T-helper 17 cell (primary cell): ENCODE measurements at regions not wholly inside any gene's neighbourhood (a gene's known extent, or its start where the extent isn't known, plus 50 kb on each side); places are given as distances from the start of the nearest gene placed in this dataset.

Experiments used
- ATAC-seq: fragments of 150-1000 bp; cut with Tn5 transposase; 2 replicates; pipeline ENCODE4 v1.10.0; 2021; ENCODE audit warnings: mild to moderate bottlenecking, moderate library complexity
- DNase-seq, 3 donors: peaks; one replicate each; pipeline versions ENCODE4 v3.0.0 to v3.0.0-alpha.2; 2020 to 2021
- H3K9me3 ChIP-seq: one replicate; pipeline ENCODE4 v1.7.0; 2013; ENCODE audit warnings: low read length, mild to moderate bottlenecking; ENCODE audit not compliant: control insufficient read depth, poor library complexity, severe bottlenecking
- H3K27ac Mint-ChIP-seq: one replicate; pipeline ENCODE4 v1.8.0; 2022; ENCODE audit warnings: mild to moderate bottlenecking, moderate library complexity, mixed read lengths
- H3K27me3 Mint-ChIP-seq: one replicate; pipeline ENCODE4 v1.8.0; 2022; ENCODE audit warnings: mixed read lengths
- H3K36me3 Mint-ChIP-seq: one replicate; pipeline ENCODE4 v1.8.0; 2022; ENCODE audit warnings: low read depth, mixed read lengths
- H3K4me1 Mint-ChIP-seq: one replicate; pipeline ENCODE4 v1.8.0; 2022; ENCODE audit warnings: mild to moderate bottlenecking, mixed read lengths
- H3K4me3 Mint-ChIP-seq: one replicate; pipeline ENCODE4 v1.8.0; 2022; ENCODE audit warnings: mild to moderate bottlenecking, moderate library complexity, mixed read lengths

- Mint-ChIP-seq H3K4me1 (no peaks in the 10 kb centered on the region), H3K4me3 (no peak overlapping the region), H3K27me3 (no peaks in the 10 kb centered on the region), H3K36me3 (no peaks in the 10 kb centered on the region), H3K27ac (no peak overlapping the region)
- no peak for DNase-seq
- ATAC-seq, result no peak
- H3K9me3 ChIP-seq, result no peaks in the 10 kb centered on the region
Observed at GRCh38 chr4:14084598-14084997, 457.1 kb upstream of the BOD1L1 start.

- no peaks in the 10 kb centered on the region for H3K4me1 Mint-ChIP-seq
- ATAC-seq (no peak), DNase-seq (no peak)
- H3K4me3 Mint-ChIP-seq, result no peak overlapping the region
- no peaks in the 10 kb centered on the region for H3K27me3 Mint-ChIP-seq
- no peaks in the 10 kb centered on the region for H3K9me3 ChIP-seq
- no peak overlapping the region for H3K27ac Mint-ChIP-seq
- H3K36me3 Mint-ChIP-seq, result no peaks in the 10 kb centered on the region
Observed at GRCh38 chr4:14087459-14087858, 459.9 kb upstream of the BOD1L1 start.

GRCh38 chr4:14087921-14088320, 460.4 kb upstream of the BOD1L1 start:
- H3K27me3 Mint-ChIP-seq, result no peaks in the 10 kb centered on the region
- no peak overlapping the region for H3K4me3 Mint-ChIP-seq
- DNase-seq, result no peak
- H3K4me1 Mint-ChIP-seq, result no peaks in the 10 kb centered on the region
- H3K36me3 Mint-ChIP-seq, result no peaks in the 10 kb centered on the region
- no peaks in the 10 kb centered on the region for H3K9me3 ChIP-seq
- no peak for ATAC-seq
- no peak overlapping the region for H3K27ac Mint-ChIP-seq

GRCh38 chr4:14091531-14091930, 464.0 kb upstream of the BOD1L1 start:
- no peak for DNase-seq
- no peaks in the 10 kb centered on the region for H3K9me3 ChIP-seq
- ATAC-seq, result no peak
- no peaks in the 10 kb centered on the region for H3K36me3 Mint-ChIP-seq
- no peaks in the 10 kb centered on the region for H3K4me1 Mint-ChIP-seq
- no peaks in the 10 kb centered on the region for H3K27me3 Mint-ChIP-seq
- H3K27ac Mint-ChIP-seq, result no peak overlapping the region
- H3K4me3 Mint-ChIP-seq, result no peak overlapping the region

- H3K27ac Mint-ChIP-seq, result no peak overlapping the region
- H3K27me3 Mint-ChIP-seq, result no peaks in the 10 kb centered on the region
- H3K36me3 Mint-ChIP-seq, result no peaks in the 10 kb centered on the region
- ATAC-seq (no peak), DNase-seq (no peak)
- H3K4me1 Mint-ChIP-seq, result no peaks in the 10 kb centered on the region
- no peaks in the 10 kb centered on the region for H3K9me3 ChIP-seq
- no peak overlapping the region for H3K4me3 Mint-ChIP-seq
Observed at GRCh38 chr4:14091966-14092365, 464.4 kb upstream of the BOD1L1 start.

- DNase-seq (no peak), ATAC-seq (no peak)
- no peaks in the 10 kb centered on the region for H3K4me1 Mint-ChIP-seq
- H3K27ac Mint-ChIP-seq, result no peak overlapping the region
- no peaks in the 10 kb centered on the region for H3K27me3 Mint-ChIP-seq
- H3K9me3 ChIP-seq, result no peaks in the 10 kb centered on the region
- H3K36me3 Mint-ChIP-seq, result no peaks in the 10 kb centered on the region
- H3K4me3 Mint-ChIP-seq, result no peak overlapping the region
Observed at GRCh38 chr4:14092741-14093140, 465.2 kb upstream of the BOD1L1 start.

GRCh38 chr4:14095831-14096230, 468.3 kb upstream of the BOD1L1 start:
- H3K9me3 ChIP-seq, result no peaks in the 10 kb centered on the region
- no peak for ATAC-seq
- Mint-ChIP-seq H3K4me1 (no peaks in the 10 kb centered on the region), H3K27me3 (no peaks in the 10 kb centered on the region), H3K36me3 (no peaks in the 10 kb centered on the region), H3K27ac (no peak overlapping the region), H3K4me3 (no peak overlapping the region)
- DNase-seq, result no peak

- no peak for DNase-seq
- Mint-ChIP-seq H3K27ac (no peak overlapping the region), H3K4me3 (no peak overlapping the region), H3K36me3 (no peaks in the 10 kb centered on the region), H3K4me1 (no peaks in the 10 kb centered on the region), H3K27me3 (no peaks in the 10 kb centered on the region)
- no peaks in the 10 kb centered on the region for H3K9me3 ChIP-seq
- ATAC-seq, result no peak
Observed at GRCh38 chr4:14096396-14096965, 469.0 kb upstream of the BOD1L1 start.

GRCh38 chr4:14100349-14100748, 472.8 kb upstream of the BOD1L1 start:
- Mint-ChIP-seq H3K4me1 (no peaks in the 10 kb centered on the region), H3K4me3 (no peak overlapping the region), H3K27ac (no peak overlapping the region), H3K27me3 (no peaks in the 10 kb centered on the region), H3K36me3 (no peaks in the 10 kb centered on the region)
- ATAC-seq, result no peak
- no peak for DNase-seq
- H3K9me3 ChIP-seq, result no peaks in the 10 kb centered on the region

- Mint-ChIP-seq H3K27me3 (no peaks in the 10 kb centered on the region), H3K36me3 (no peaks in the 10 kb centered on the region), H3K4me3 (no peak overlapping the region), H3K4me1 (no peaks in the 10 kb centered on the region), H3K27ac (no peak overlapping the region)
- DNase-seq (no peak), ATAC-seq (no peak)
- no peaks in the 10 kb centered on the region for H3K9me3 ChIP-seq
Observed at GRCh38 chr4:14110407-14110806, 482.9 kb upstream of the BOD1L1 start.

GRCh38 chr4:14111730-14112181, 484.2 kb upstream of the BOD1L1 start:
- no peaks in the 10 kb centered on the region for H3K9me3 ChIP-seq
- H3K27me3 Mint-ChIP-seq, result no peaks in the 10 kb centered on the region
- DNase-seq (no peak), ATAC-seq (no peak)
- no peaks in the 10 kb centered on the region for H3K36me3 Mint-ChIP-seq
- H3K4me3 Mint-ChIP-seq, result no peak overlapping the region
- H3K27ac Mint-ChIP-seq, result no peak overlapping the region
- H3K4me1 Mint-ChIP-seq, result no peaks in the 10 kb centered on the region

GRCh38 chr4:14115106-14115505, 487.6 kb upstream of the BOD1L1 start:
- peaks cover 3% of the 10 kb centered on the region for H3K9me3 ChIP-seq
- H3K27ac Mint-ChIP-seq, result no peak overlapping the region
- H3K4me3 Mint-ChIP-seq, result no peak overlapping the region
- DNase-seq, result no peak
- ATAC-seq, result no peak
- H3K27me3 Mint-ChIP-seq, result no peaks in the 10 kb centered on the region
- H3K4me1 Mint-ChIP-seq, result no peaks in the 10 kb centered on the region
- no peaks in the 10 kb centered on the region for H3K36me3 Mint-ChIP-seq

- H3K9me3 ChIP-seq, result peaks cover 3% of the 10 kb centered on the region
- H3K4me1 Mint-ChIP-seq, result no peaks in the 10 kb centered on the region
- no peaks in the 10 kb centered on the region for H3K27me3 Mint-ChIP-seq
- DNase-seq (no peak), ATAC-seq (no peak)
- H3K36me3 Mint-ChIP-seq, result no peaks in the 10 kb centered on the region
- H3K4me3 Mint-ChIP-seq, result no peak overlapping the region
- no peak overlapping the region for H3K27ac Mint-ChIP-seq
Observed at GRCh38 chr4:14117575-14118238, 490.2 kb upstream of the BOD1L1 start.

GRCh38 chr4:14124816-14125215, 497.3 kb upstream of the BOD1L1 start:
- H3K9me3 ChIP-seq, result no peaks in the 10 kb centered on the region
- ATAC-seq, result no peak
- Mint-ChIP-seq H3K27ac (no peak overlapping the region), H3K4me1 (no peaks in the 10 kb centered on the region), H3K36me3 (no peaks in the 10 kb centered on the region), H3K27me3 (no peaks in the 10 kb centered on the region), H3K4me3 (no peak overlapping the region)
- no peak for DNase-seq
